NB4 (cell line): ENCODE measurements at regions not wholly inside any gene's neighbourhood (a gene's known extent, or its start where the extent isn't known, plus 50 kb on each side); places are given as distances from the start of the nearest gene placed in this dataset.

ENCODE experiments used
- POLR2A ChIP-seq: IDR thresholded peaks from 2 replicates; pipeline ENCODE4 v1.6.1; 2011; ENCODE audit warnings: mild to moderate bottlenecking; ENCODE audit not compliant: insufficient read length; ENCODE audit errors: extremely low read depth
- TF ChIP-seq, protein P1 (sequence below): IDR thresholded peaks from one replicate; pipeline ENCODE4 v1.5.1; 2012; ENCODE audit warnings: low read depth, low read length

DNA sequence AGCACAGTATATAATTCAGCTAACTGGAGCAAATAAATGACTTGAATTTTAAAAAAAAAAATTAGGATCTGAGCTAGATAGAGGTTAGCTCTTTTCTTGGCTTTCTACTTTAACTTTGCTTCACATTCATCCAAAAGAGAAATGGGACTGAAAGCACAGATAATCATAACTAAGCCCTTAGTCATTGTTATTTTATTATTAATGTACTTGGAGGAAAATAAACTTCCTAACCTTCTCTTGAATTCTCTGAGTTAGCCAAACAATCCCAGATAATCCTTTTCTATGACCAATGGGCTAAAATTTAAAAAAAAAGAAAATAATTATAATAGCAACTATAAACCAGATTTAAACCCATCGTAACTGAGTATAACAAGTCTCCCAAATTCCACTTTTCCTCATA is 57.6 kb upstream of the RASA1 start:
- TF ChIP-seq, protein P1, sequence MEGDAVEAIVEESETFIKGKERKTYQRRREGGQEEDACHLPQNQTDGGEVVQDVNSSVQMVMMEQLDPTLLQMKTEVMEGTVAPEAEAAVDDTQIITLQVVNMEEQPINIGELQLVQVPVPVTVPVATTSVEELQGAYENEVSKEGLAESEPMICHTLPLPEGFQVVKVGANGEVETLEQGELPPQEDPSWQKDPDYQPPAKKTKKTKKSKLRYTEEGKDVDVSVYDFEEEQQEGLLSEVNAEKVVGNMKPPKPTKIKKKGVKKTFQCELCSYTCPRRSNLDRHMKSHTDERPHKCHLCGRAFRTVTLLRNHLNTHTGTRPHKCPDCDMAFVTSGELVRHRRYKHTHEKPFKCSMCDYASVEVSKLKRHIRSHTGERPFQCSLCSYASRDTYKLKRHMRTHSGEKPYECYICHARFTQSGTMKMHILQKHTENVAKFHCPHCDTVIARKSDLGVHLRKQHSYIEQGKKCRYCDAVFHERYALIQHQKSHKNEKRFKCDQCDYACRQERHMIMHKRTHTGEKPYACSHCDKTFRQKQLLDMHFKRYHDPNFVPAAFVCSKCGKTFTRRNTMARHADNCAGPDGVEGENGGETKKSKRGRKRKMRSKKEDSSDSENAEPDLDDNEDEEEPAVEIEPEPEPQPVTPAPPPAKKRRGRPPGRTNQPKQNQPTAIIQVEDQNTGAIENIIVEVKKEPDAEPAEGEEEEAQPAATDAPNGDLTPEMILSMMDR: no peak
- TF ChIP-seq POLR2A: no peak
